ENCODE measurements at regions not wholly inside any gene's neighbourhood (a gene's known extent, or its start where the extent isn't known, plus 50 kb on each side); places are given as distances from the start of the nearest gene placed in this dataset.

DNA sequence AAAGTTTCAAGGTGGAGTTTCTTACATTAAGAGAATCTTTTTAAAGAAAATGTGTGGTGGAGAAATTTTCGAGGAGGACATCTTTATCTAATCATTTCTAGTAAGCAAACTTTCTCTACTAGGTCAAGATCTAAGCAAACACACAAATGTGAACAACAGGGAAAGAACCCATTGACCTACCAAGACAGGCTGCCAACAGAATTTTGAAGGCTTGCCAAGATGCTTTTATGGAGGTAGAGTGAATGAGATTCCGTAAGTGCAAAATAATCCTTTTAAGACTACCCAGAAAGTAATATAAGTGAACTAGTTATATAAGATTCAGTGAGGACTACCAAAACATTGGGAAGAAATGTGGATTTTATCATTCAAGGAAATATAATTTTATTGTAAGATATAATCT lies 357.1 kb upstream of the PDE3A start:
- TF ChIP-seq, protein P1, sequence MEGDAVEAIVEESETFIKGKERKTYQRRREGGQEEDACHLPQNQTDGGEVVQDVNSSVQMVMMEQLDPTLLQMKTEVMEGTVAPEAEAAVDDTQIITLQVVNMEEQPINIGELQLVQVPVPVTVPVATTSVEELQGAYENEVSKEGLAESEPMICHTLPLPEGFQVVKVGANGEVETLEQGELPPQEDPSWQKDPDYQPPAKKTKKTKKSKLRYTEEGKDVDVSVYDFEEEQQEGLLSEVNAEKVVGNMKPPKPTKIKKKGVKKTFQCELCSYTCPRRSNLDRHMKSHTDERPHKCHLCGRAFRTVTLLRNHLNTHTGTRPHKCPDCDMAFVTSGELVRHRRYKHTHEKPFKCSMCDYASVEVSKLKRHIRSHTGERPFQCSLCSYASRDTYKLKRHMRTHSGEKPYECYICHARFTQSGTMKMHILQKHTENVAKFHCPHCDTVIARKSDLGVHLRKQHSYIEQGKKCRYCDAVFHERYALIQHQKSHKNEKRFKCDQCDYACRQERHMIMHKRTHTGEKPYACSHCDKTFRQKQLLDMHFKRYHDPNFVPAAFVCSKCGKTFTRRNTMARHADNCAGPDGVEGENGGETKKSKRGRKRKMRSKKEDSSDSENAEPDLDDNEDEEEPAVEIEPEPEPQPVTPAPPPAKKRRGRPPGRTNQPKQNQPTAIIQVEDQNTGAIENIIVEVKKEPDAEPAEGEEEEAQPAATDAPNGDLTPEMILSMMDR (IDR thresholded peaks at IDR 0.05; ENCODE audit: extremely low read depth, missing control alignments): no peak
- no peak for DNase-seq (ENCODE audit: low spot score)

DNA sequence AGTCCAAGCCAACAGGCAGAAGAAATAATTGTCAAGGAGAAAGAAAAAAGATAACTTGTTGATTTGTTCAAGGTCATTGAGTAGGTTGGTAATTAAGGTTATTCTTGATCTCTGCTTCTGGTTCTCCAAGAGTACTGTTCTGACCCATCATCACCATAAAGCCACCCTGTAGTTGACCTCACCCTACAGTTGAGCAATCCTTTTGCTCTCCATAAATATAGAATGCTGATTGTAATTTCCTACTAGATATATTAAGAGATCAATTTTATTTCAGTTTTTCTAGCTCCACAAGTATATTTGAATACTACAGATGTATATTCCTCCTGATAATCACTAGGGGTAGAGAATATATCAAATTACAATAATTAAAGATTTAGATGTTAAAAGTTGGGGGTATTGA lies 350.5 kb upstream of the PDE3A start:
- DNase-seq (ENCODE audit: low spot score): no peak
- TF ChIP-seq, protein P1 (IDR thresholded peaks at IDR 0.05; ENCODE audit: extremely low read depth, missing control alignments): no peak

DNA sequence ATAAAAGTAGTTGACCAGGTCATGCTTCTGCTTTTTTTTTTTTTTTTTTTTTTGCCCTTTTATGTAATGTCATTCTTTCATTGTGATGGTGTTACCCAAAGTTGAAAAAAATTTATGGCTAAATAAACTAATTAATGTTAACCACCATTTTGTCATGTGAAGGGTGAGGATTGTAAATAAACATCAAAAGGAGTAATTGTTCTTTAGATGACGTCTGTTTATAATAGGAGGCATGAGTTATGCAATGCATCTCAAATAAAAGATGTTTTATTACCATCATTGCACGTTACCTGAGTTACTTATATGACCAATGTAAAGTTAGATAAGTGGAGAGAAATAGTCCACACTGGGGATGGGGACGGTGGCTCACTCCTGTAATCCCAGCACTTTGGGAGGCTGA lies 349.9 kb upstream of the PDE3A start:
- DNase-seq (ENCODE audit: low spot score): no peak
- TF ChIP-seq, protein P1 (IDR thresholded peaks at IDR 0.05; ENCODE audit: extremely low read depth, missing control alignments): no peak

DNA sequence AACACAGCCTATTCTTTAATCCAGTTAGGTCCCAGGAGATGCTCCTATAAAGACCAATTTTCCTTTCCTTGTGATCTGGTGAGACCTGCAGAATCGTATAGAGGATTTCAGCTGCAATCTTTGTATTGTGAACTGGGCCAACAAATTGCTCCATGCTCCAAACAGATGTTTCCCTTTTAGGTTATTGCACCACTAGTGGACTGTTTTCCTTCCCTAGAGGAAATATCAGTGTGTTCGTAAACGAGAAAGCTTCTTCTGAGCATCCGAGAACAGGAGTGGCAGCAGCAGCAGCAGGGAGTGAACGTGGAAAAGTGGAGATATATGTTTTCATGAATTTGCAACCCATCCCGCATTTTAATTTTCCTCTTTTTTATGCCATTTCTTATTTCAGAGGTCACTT lies 344.1 kb upstream of the PDE3A start:
- DNase-seq (ENCODE audit: low spot score): no peak
- TF ChIP-seq, protein P1 (IDR thresholded peaks at IDR 0.05; ENCODE audit: extremely low read depth, missing control alignments): no peak

DNA sequence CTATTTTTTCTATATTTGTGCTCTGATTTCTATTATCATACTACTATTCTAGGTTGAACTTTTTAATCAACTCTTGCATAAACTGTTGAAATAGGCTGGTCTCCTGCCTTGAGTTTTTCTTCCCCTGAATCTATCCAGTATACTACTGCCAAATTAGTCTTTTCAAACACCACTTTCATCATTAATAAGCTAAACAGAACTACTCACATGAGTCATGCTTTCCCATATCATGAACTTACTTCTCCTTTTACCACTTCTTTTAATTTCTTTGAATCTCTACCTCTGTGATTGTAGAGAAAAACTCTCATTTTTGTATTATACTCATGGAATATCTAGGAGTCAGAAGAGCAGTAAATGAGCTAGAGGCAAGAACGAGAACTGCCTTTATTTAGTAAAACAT lies 340.3 kb upstream of the PDE3A start:
- TF ChIP-seq, protein P1 (IDR thresholded peaks at IDR 0.05; ENCODE audit: extremely low read depth, missing control alignments): no peak
- peak; percentile 14 for DNase-seq (ENCODE audit: low spot score)

DNA sequence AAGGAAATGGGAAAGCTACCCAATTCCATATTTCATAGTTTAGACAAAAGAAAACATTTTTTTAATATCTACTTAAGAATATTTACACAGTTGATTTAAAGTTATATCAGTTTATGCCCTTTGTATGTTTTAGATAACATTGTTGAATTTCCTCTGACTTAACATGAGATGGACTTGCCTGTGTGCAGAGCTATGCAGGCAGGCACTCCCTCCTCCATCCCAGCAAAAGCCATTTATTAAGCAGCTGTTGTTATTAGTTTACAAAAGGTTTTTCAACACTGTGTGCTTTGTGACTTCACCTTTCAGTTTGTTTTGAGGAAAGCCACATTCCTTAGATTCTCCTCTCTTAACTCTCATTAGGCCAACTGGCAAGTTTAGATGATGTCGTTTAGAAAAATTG lies 337.5 kb upstream of the PDE3A start:
- DNase-seq (ENCODE audit: low spot score): no peak
- TF ChIP-seq, protein P1 (IDR thresholded peaks at IDR 0.05; ENCODE audit: extremely low read depth, missing control alignments): no peak

DNA sequence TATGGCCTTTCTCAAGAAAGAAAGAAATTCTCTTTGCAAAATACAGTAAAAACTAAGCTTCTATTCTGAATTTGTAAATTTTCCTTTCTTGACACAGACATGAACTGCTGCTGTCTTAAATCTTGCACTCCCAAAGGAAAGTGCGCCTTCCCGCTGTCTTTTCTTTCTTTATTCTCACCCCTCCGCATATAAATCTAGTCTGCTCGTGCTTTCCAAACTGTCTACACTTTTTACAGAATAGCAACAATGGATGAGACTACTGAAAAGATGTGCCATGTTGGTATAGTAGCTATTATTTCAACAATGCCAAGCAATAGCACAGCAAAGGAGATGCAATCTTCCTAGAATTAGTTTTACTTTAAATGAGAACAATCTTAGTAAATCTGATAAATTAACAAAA lies 328.8 kb upstream of the PDE3A start:
- TF ChIP-seq, protein P1 (IDR thresholded peaks at IDR 0.05; ENCODE audit: extremely low read depth, missing control alignments): no peak
- DNase-seq (ENCODE audit: low spot score): no peak
